HG03457 (cell line): ENCODE measurements at regions not wholly inside any gene's neighbourhood (a gene's known extent, or its start where the extent isn't known, plus 50 kb on each side); places are given as distances from the start of the nearest gene placed in this dataset.

Experiments used
- ATAC-seq: cut with Tn5 transposase; IDR thresholded peaks from one replicate; pipeline ENCODE4 v1.9.1; 2021; ENCODE audit warnings: moderate number of reproducible peaks; ENCODE audit not compliant: unreplicated experiment

DNA sequence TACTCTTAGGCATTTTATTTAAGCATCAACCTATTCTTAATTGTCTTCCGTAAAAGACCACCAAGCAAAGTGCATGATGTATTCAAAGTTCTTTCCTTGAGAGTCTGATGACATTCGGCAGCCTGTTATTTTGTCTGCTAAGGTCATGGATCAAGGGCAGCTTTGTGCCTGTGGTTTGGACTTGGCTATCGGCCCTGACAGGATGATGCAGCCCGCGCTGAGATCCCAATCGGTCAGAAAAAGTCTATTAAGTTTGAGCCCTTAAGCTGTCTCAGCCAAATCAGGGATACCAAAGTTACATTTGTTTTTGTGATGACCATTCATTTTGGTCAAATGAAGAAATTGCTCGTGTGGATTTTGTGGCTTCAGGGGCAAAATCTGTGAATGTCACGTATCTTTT, 718.9 kb upstream of the FANCL start:
- ATAC-seq: no peak

GRCh38 chr2:58957188-58957840, 716.2 kb upstream of the FANCL start:
- ATAC-seq: no peak

- no peak for ATAC-seq
Measured at GRCh38 chr2:58954880-58955385, 713.8 kb upstream of the FANCL start.

GRCh38 chr2:58951722-58952121, 710.6 kb upstream of the FANCL start:
- no peak for ATAC-seq

- ATAC-seq: no peak
Measured at GRCh38 chr2:58950795-58951462, 709.8 kb upstream of the FANCL start.

GRCh38 chr2:58939388-58939787, 698.3 kb upstream of the FANCL start:
- ATAC-seq: no peak

- no peak for ATAC-seq
Measured at GRCh38 chr2:58938988-58939387, 697.9 kb upstream of the FANCL start.

- no peak for ATAC-seq
Measured at GRCh38 chr2:58932801-58933200, 691.7 kb upstream of the FANCL start.

DNA sequence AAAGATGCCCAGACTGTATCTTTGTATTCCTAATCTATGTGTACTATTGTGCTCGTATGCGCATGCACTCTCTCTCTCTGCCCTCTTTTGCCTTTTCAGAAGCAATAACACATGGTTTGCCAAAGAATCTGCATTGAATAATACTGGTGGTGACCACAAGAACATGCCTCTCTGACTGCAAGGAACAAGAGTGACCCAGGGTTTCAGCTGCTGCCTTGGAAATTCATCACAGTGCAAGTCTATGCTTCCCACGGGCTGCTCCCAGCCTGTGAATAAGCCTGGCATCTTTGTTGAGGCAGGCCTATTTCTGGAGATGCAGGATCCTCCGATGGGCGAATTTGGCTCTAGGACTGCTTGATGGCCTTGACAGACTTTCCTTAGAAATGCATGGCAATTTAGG, 689.4 kb upstream of the FANCL start:
- ATAC-seq: no peak

- ATAC-seq: no peak
Measured at GRCh38 chr2:58928973-58929372, 687.8 kb upstream of the FANCL start.

GRCh38 chr2:58928391-58928790, 687.3 kb upstream of the FANCL start:
- no peak for ATAC-seq

DNA sequence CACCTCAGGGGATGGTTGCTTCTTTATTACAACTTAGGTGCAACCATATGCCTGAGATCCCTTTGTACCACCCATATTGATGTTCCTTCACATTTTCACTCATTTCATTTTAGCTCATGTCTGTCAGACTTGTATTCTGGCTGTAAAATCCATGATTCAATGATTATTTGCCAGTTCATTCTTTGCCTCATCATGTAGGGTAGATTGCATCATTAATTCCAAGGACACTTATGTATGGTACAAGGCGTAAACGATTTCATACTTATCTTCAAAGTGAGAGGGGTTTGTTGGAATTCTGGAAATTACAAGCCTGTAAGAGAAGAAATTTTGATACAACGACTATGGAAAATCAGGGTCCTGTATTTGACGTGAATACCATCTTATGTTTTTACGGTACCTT, 685.0 kb upstream of the FANCL start:
- no peak for ATAC-seq

DNA sequence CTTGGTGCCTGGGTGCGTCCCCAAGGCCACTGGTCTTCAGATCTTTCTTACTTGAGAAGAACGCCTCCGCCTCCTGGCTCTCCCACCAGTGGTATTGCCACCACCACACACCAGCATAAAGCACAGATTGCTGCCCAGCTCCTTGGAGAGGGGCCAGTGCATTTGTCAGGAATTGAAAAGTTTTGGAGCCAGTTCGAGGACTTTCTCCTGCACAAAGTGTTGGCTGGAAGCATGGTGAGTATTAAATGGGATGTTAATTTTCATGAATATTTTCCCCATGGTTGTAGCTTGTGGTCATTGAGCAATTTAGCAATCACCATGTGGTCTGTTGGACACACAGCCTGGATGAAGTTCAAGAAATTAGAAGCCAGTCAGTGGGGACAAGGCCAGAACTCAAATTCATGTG, 684.6 kb upstream of the FANCL start:
- no peak for ATAC-seq

- no peak for ATAC-seq
Measured at GRCh38 chr2:58923869-58924268, 682.7 kb upstream of the FANCL start.

GRCh38 chr2:58922245-58922644, 681.1 kb upstream of the FANCL start:
- no peak for ATAC-seq

GRCh38 chr2:58921676-58922075, 680.6 kb upstream of the FANCL start:
- ATAC-seq: no peak

DNA sequence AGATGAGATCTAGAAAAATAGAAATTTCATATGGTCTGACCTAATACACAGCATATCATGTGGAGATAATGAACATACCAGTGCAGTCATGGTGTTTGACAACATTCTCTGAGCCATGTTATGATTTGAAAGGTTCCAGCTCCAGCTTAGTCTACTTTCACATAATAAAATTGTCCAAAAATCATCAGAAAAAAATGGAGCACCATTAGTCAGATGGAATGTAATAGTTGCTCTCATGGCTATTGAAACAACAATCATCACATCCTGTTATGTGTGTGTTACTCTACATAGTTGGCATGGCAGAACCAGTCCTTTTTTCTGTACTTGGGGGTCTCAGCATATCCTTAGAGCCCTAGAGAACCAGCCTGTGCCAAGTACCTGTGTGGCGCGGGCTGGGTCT, 678.9 kb upstream of the FANCL start:
- no peak for ATAC-seq

GRCh38 chr2:58919316-58919715, 678.2 kb upstream of the FANCL start:
- no peak for ATAC-seq

DNA sequence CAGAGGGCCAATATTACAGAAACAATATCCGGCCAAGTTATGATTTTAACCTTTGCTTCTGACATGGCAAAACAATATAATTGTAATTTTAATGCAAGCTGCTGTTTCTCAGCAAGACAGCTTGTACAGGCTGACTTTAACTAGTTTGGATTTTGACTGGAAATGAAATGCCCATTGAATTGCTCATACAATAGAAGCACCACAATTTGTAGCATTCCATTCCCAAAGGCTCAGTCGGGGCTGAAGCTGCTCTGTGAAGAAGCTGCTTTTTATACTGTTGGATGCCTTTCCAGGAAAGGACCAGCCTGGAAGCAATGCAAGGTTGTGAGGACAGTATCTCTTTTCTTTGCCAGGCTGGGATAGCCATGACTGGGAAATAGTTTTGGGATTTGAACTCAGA, 677.0 kb upstream of the FANCL start:
- no peak for ATAC-seq

DNA sequence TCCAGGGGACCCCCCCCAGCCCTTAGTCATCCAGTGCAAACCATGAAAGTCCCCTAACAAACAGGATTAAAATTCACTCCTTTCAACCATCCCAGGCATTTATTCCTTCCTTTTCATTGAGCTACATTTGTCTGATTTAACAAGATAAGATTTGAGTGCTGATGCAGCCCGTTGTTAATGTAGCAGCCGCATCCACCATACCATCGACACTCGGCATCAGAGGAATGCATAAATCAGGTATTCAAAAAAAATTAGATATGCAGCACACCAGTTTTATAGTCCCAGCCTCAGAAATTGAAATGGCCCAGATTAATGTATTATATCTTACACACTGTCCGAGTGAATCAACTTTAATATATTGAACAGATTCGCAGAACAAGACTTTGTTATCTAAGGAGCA, 676.5 kb upstream of the FANCL start:
- no peak for ATAC-seq

DNA sequence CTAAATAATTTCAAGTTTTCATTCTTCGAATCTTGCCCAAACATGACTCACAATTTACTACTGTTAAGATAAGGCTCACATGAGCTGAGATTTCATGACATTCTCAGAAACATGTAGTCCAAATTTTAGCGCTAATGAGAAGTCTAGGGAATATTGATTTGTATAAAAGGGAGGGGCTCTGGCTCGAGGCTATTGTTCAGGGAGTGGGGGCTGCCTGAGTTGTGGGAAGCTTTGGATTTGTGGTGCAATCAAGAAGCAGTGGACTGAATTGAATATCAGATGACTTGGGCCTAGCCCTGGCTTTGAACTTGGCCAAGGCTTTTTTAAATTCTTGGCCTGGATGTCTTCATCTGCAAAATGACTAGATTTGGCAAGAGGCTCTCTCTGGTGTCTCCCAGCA, 674.9 kb upstream of the FANCL start:
- no peak for ATAC-seq

- ATAC-seq: no peak
Measured at GRCh38 chr2:58914733-58915505, 673.8 kb upstream of the FANCL start.
